Lung (tissue), 11 donors: ENCODE measurements at regions not wholly inside any gene's neighbourhood (a gene's known extent, or its start where the extent isn't known, plus 50 kb on each side); places are given as distances from the start of the nearest gene placed in this dataset.
A peak's percentile ranks its signal among the peaks of the same experiment; 100 is the strongest.

Experiments
- ATAC-seq: fragments of 200-7000 bp; cut with Tn5 transposase; one replicate; pipeline ENCODE4 v1.9.1; 2020; ENCODE audit warnings: moderate number of reproducible peaks; ENCODE audit not compliant: insufficient read depth, low FRiP score
- DNase-seq, 3 donors: peaks; one replicate each; pipeline ENCODE4 v3.0.0-alpha.2; 2013 to 2017
- H3K27ac ChIP-seq, 2 donors: one replicate each; pipeline ENCODE4 v1.5.1; 2013; ENCODE audit warnings: mild to moderate bottlenecking in 2 of 2, moderate library complexity in 2 of 2, control low read depth in 1 of 2, inconsistent platforms in 1 of 2, low read depth in 1 of 2, low read length in 1 of 2
- H3K27me3 ChIP-seq, 3 donors: one replicate each; pipeline ENCODE4 v1.5.1; 2013; ENCODE audit warnings: low read length in 2 of 3; ENCODE audit not compliant: control insufficient read depth in 3 of 3, insufficient read depth in 3 of 3
- H3K36me3 ChIP-seq, 4 donors: one replicate each; pipeline ENCODE4 v1.5.1; 2013; ENCODE audit warnings: low read length in 4 of 4, mild to moderate bottlenecking in 1 of 4, moderate library complexity in 1 of 4; ENCODE audit not compliant: control insufficient read depth in 4 of 4, insufficient read depth in 4 of 4
- H3K4me1 ChIP-seq, 5 donors: one replicate each; pipeline ENCODE4 v1.5.1; 2013; ENCODE audit warnings: low read length in 5 of 5, mild to moderate bottlenecking in 2 of 5, moderate library complexity in 1 of 5; ENCODE audit not compliant: control insufficient read depth in 5 of 5, insufficient read depth in 5 of 5
- H3K4me3 ChIP-seq: one replicate; pipeline ENCODE4 v1.5.1; 2013; ENCODE audit warnings: mild to moderate bottlenecking, control low read depth, moderate library complexity
- H3K9ac ChIP-seq, 2 donors: one replicate each; pipeline ENCODE4 v1.5.1; 2013; ENCODE audit warnings: low read length in 2 of 2, control low read depth in 1 of 2; ENCODE audit not compliant: insufficient read depth in 1 of 2
- H3K9me3 ChIP-seq, 4 donors: one replicate each; pipeline ENCODE4 v1.5.1; 2013; ENCODE audit warnings: low read length in 3 of 4, mild to moderate bottlenecking in 1 of 4, moderate library complexity in 1 of 4; ENCODE audit not compliant: control insufficient read depth in 4 of 4, insufficient read depth in 3 of 4
- WGBS, 2 donors: extraction: QIAGEN DNeasy Blood & Tissue Kit; methylation state at CpG; one replicate each; pipeline ENCODE4 v1.1.7; 2013; 5-methylcytosine and 5-hydroxymethylcytosine counted together
- TF ChIP-seq, protein P1 (sequence below): IDR thresholded peaks from 2 replicates; pipeline ENCODE4 v1.5.1; 2012; ENCODE audit warnings: mild to moderate bottlenecking; ENCODE audit errors: control extremely low read depth, extremely low read depth
- donor health status: control.
- donor health status: control.
- donor health status: Bipolar disorder and iron deficiency.
- donor health status: healthy.
- donor health status: DM: yes; HTN: yes; CAD: no.

DNA sequence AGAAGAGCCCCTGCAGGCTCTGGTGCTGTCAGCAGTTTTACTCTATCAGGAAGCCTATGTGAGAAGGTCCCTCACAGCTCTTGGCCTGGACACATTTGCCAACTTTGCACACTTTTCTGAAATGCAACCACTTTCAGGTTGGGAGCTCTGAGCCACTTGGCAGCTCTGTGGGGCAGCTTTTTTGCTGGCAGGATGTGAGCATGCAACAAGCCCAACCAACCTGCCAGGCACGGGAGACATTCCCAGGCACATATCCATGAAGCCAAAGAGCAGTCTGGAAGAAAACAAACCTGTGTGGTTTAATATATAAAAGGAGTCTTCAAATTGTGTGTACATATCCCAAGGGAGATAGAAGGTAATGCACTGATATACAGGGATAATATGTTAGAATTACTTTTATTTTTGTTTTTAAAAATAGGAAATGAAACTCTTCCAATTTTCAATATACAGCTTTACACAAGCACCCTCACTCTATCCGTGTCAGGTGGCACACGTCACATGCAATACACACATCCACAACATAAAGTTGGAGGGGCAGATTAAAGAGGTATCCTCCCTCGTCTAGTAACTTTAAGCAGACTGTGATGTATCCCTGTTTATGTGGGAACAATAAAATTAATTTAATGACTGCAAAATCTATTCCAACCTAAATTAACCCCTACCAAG is 57.4 kb upstream of the COX10 start:
- Histone ChIP-seq H3K4me1 (peaks cover 0 to 2% (median 0%) of the 10 kb centered on the region in 5 donors), H3K36me3 (no peaks in the 10 kb centered on the region), H3K4me3 (no peak overlapping the region), H3K27me3 (no peaks in the 10 kb centered on the region), H3K9me3 (peaks cover 0 to 1% (median 0%) of the 10 kb centered on the region in 4 donors), H3K9ac (no peak overlapping the region), H3K27ac (no peak overlapping the region)
- DNase-seq (no peak), ATAC-seq (no peak)
- TF ChIP-seq, protein P1, sequence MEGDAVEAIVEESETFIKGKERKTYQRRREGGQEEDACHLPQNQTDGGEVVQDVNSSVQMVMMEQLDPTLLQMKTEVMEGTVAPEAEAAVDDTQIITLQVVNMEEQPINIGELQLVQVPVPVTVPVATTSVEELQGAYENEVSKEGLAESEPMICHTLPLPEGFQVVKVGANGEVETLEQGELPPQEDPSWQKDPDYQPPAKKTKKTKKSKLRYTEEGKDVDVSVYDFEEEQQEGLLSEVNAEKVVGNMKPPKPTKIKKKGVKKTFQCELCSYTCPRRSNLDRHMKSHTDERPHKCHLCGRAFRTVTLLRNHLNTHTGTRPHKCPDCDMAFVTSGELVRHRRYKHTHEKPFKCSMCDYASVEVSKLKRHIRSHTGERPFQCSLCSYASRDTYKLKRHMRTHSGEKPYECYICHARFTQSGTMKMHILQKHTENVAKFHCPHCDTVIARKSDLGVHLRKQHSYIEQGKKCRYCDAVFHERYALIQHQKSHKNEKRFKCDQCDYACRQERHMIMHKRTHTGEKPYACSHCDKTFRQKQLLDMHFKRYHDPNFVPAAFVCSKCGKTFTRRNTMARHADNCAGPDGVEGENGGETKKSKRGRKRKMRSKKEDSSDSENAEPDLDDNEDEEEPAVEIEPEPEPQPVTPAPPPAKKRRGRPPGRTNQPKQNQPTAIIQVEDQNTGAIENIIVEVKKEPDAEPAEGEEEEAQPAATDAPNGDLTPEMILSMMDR: no peak
- 70 to 81% methylated on average over 4 of the region's 4 CpGs for WGBS, 2 donors

DNA sequence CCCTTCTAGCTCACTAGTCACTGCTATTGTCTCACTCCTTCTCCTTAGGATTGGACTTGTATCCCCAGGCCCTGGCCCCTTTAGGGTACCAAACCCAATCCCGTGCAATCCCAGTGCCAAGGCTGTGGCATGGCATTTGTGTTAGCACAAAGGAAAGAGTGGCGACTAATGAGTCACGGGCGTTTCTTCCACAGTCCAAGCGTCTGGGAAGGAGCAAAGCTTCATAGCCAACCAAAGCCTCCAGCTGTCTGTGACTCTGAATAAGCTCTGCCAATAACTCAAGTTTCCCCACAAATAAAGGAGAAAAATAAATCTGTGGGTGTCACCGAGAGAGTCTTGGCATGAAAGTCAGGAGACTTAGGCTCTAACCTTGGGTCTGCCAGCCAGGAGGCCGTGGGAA is 54.6 kb upstream of the COX10 start:
- WGBS, 2 donors: 76 to 91% methylated on average over 7 of the region's 7 CpGs
- TF ChIP-seq, protein P1: no peak
- Histone ChIP-seq H3K4me1 (peaks cover 0 to 4% (median 2%) of the 10 kb centered on the region in 5 donors), H3K4me3 (no peak overlapping the region), H3K27ac (no peak overlapping the region), H3K36me3 (no peaks in the 10 kb centered on the region), H3K9me3 (peaks cover 0 to 1% (median 0%) of the 10 kb centered on the region in 4 donors), H3K9ac (no peak overlapping the region), H3K27me3 (no peaks in the 10 kb centered on the region)
- no peak for DNase-seq
- ATAC-seq: no peak

DNA sequence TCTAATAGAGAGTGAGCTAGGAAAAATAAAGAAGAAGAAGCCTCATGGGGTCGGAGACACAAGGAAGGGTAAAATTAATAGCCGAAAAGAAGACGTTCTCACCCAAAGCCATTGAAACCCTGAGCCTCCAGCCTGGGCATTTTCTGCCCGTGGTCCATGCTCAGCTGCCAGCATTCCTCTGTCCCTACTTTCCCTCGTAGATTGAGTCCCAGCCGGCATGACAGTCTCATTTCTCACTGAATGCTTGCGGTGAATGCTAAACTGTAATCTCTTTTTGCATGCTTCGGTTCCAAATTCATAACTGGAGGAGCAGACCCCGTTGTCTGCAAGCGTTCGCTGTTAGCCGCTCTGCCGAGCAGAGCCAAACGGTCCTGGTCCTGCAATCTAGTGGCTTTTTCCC is 54.0 kb upstream of the COX10 start:
- Histone ChIP-seq H3K27me3 (no peaks in the 10 kb centered on the region), H3K4me3 (no peak overlapping the region), H3K9ac (no peak overlapping the region), H3K36me3 (no peaks in the 10 kb centered on the region), H3K27ac (no peak overlapping the region), H3K4me1 (peaks cover 0 to 5% (median 2%) of the 10 kb centered on the region in 5 donors), H3K9me3 (peaks cover 0 to 1% (median 0%) of the 10 kb centered on the region in 4 donors)
- TF ChIP-seq, protein P1: no peak
- DNase-seq: peak in 1 of 3 donors; percentile 12
- 68 to 85% methylated on average over 14 of the region's 14 CpGs for WGBS, 2 donors
- ATAC-seq: no peak

DNA sequence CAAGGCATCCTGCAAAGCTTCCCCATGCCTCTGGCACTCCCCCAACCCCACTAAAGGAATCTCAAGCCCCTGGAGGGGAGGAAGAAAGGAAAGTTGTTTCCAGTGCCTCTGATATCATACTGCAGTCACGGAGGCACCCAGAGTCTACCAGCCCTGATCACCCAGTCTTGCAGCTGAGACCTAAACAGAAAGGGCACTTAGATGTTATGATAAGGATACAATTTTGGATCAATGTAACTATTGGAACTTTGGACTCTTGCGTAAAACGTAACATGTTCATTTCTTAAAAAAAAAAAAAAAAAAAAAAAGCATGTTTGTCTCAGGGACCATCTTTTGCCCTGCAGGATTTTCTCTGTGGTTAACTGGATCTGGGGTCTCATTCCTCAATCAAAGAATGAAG is 52.4 kb upstream of the COX10 start:
- no peak overlapping the region for H3K4me3 ChIP-seq
- TF ChIP-seq, protein P1: no peak
- WGBS, 2 donors: 92 to 97% methylated on average over 3 of the region's 3 CpGs
- ATAC-seq (no peak), DNase-seq (no peak)
- H3K4me1 ChIP-seq: peaks cover 0 to 5% (median 2%) of the 10 kb centered on the region in 5 donors
- H3K9me3 ChIP-seq: no peaks in the 10 kb centered on the region
- no peaks in the 10 kb centered on the region for H3K27me3 ChIP-seq
- H3K27ac ChIP-seq: no peak overlapping the region
- no peak overlapping the region for H3K9ac ChIP-seq
- no peaks in the 10 kb centered on the region for H3K36me3 ChIP-seq
